SK-N-SH (cell line): ENCODE measurements at regions not wholly inside any gene's neighbourhood (a gene's known extent, or its start where the extent isn't known, plus 50 kb on each side); places are given as distances from the start of the nearest gene placed in this dataset.

Experiments
- CTCF ChIA-PET: fragments of 300-600, 350-600 bp; formaldehyde crosslinking; extraction: SDS; loops from one replicate; lab custom pipeline; 2021; lab: Yijun Ruan, JAX
- POLR2A ChIA-PET: fragments of 350-600 bp; sonication (Branson Sonifier 250); formaldehyde crosslinking; extraction: SDS; loops from one replicate; lab custom pipeline; 2020; ENCODE audit warnings: antibody characterized with exemption, inconsistent platforms; lab: Yijun Ruan, JAX
- DNase-seq: peaks from one replicate; pipeline ENCODE4 v3.0.0; 2012
- H2AFZ ChIP-seq: fragments of 200-600 bp; sonication (generic); 2 replicates; pipeline ENCODE4 v1.8.1; 2016; ENCODE audit warnings: antibody characterized with exemption, mild to moderate bottlenecking, low read depth
- H3F3A ChIP-seq: fragments of 200-600 bp; sonication (generic); replicated peaks from 2 replicates; pipeline ENCODE3; 2016; ENCODE audit warnings: antibody characterized with exemption, mild to moderate bottlenecking; ENCODE audit not compliant: insufficient read depth
- H3K27ac ChIP-seq, 2 experiments: fragments of 200-500 bp in 1 of 2; fragments of 200-600 bp in 1 of 2; sonication (Bioruptor generic) in 1 of 2; sonication (generic), shearing (Covaris generic) in 1 of 2; 2 replicates each; pipeline versions ENCODE4 v1.5.1 to v1.6.1; 2014 to 2016; ENCODE audit warnings: low read depth in 2 of 2, inconsistent platforms in 1 of 2, low read length in 1 of 2, mild to moderate bottlenecking in 1 of 2, mixed read lengths in 1 of 2
- H3K27me3 ChIP-seq: fragments of 200-600 bp; sonication (generic), shearing (Covaris generic); 2 replicates; pipeline ENCODE4 v1.6.1; 2016; ENCODE audit warnings: mixed run types; ENCODE audit not compliant: insufficient read depth
- H3K36me3 ChIP-seq, 2 experiments: fragments of 200-500 bp in 1 of 2; fragments of 200-600 bp in 1 of 2; sonication (Bioruptor generic) in 1 of 2; sonication (generic) in 1 of 2; replicated peaks in 1 of 2; 2 replicates each; pipeline versions ENCODE3 to v1.5.1; 2014 to 2016; ENCODE audit warnings: low read length in 1 of 2, mild to moderate bottlenecking in 1 of 2; ENCODE audit not compliant: insufficient read depth in 2 of 2, control insufficient read depth in 1 of 2
- H3K4me1 ChIP-seq, 2 experiments: fragments of 200-500 bp in 1 of 2; fragments of 200-600 bp in 1 of 2; sonication (Bioruptor generic) in 1 of 2; sonication (generic), shearing (Covaris generic) in 1 of 2; 2 replicates each; pipeline versions ENCODE4 v1.5.1 to v1.6.1; 2014 to 2016; ENCODE audit warnings: low read depth in 1 of 2, low read length in 1 of 2, mixed run types in 1 of 2; ENCODE audit not compliant: insufficient read depth in 2 of 2, control insufficient read depth in 1 of 2
- H3K4me2 ChIP-seq: fragments of 200-600 bp; sonication (generic), shearing (Covaris generic); 2 replicates; pipeline ENCODE4 v1.6.1; 2017; ENCODE audit warnings: mixed run types
- H3K4me3 ChIP-seq, 2 experiments: fragments of 200-500 bp in 1 of 2; fragments of 200-600 bp in 1 of 2; sonication (Bioruptor generic) in 1 of 2; sonication (generic), shearing (Covaris generic) in 1 of 2; 2 replicates each; pipeline versions ENCODE4 v1.5.1 to v1.8.1; 2014 to 2016; ENCODE audit warnings: low read depth in 2 of 2, inconsistent platforms in 1 of 2, low read length in 1 of 2, mild to moderate bottlenecking in 1 of 2, mixed read lengths in 1 of 2, moderate library complexity in 1 of 2
- H3K79me2 ChIP-seq: fragments of 200-600 bp; sonication (generic); 2 replicates; pipeline ENCODE4 v1.8.1; 2017; ENCODE audit warnings: mild to moderate bottlenecking; ENCODE audit not compliant: insufficient read depth
- H3K9ac ChIP-seq: fragments of 200-600 bp; sonication (generic); 2 replicates; pipeline ENCODE4 v1.6.1; 2017; ENCODE audit warnings: mixed run types
- H3K9me2 ChIP-seq: fragments of 200-600 bp; sonication (generic); 2 replicates; pipeline ENCODE4 v1.6.1; 2017; ENCODE audit warnings: mixed run types
- H3K9me3 ChIP-seq: fragments of 200-600 bp; sonication (generic); 2 replicates; pipeline ENCODE4 v1.6.1; 2017; ENCODE audit warnings: mixed run types, mild to moderate bottlenecking, moderate library complexity
- H4K20me1 ChIP-seq: fragments of 200-600 bp; sonication (generic); 2 replicates; pipeline ENCODE4 v1.6.1; 2017; ENCODE audit warnings: mild to moderate bottlenecking, mixed run types; ENCODE audit not compliant: insufficient read depth
- CHD2 ChIP-seq: fragments of 150-350 bp; IDR thresholded peaks from 2 replicates; pipeline ENCODE4 v1.6.1; 2018; ENCODE audit warnings: low read length; ENCODE audit not compliant: partially characterized antibody
- EP300 ChIP-seq, 2 experiments: IDR thresholded peaks; 2 replicates each; pipeline versions ENCODE4 v1.4.0 to v1.6.1; 2012; ENCODE audit warnings: borderline replicate concordance in 1 of 2, low read depth in 1 of 2, low read length in 1 of 2
- EZH2phosphoT487 ChIP-seq: fragments of 200-600 bp; sonication (generic); IDR thresholded peaks from 2 replicates; pipeline ENCODE4 v1.6.1; 2017; ENCODE audit warnings: low read depth, mixed run types, mild to moderate bottlenecking, antibody characterized with exemption, moderate library complexity, borderline replicate concordance
- FOXJ3 ChIP-seq: sonication (generic); formaldehyde crosslinking; IDR thresholded peaks from 2 replicates; pipeline ENCODE4 v1.5.1; 2020; ENCODE audit warnings: mild to moderate bottlenecking, missing genetic modification reagents
- FOXM1 ChIP-seq: IDR thresholded peaks from 2 replicates; pipeline ENCODE4 v1.4.0; 2012; ENCODE audit warnings: low read depth, mild to moderate bottlenecking
- GABPA ChIP-seq: IDR thresholded peaks from 2 replicates; pipeline ENCODE4 v1.4.0; 2012; ENCODE audit warnings: low read depth, mild to moderate bottlenecking
- GATA2 ChIP-seq: sonication (generic); formaldehyde crosslinking; IDR thresholded peaks from 2 replicates; pipeline ENCODE4 v1.5.0; 2020; ENCODE audit warnings: mild to moderate bottlenecking, missing genetic modification reagents
- JUND ChIP-seq: IDR thresholded peaks from 2 replicates; pipeline ENCODE4 v1.4.0; 2012
- MEF2A ChIP-seq: IDR thresholded peaks from 2 replicates; pipeline ENCODE4 v1.4.0; 2012; ENCODE audit warnings: low read depth, borderline replicate concordance
- NFIC ChIP-seq: IDR thresholded peaks from 2 replicates; pipeline ENCODE4 v1.4.0; 2012; ENCODE audit warnings: borderline replicate concordance
- NRF1 ChIP-seq: IDR thresholded peaks from 2 replicates; pipeline ENCODE4 v1.6.1; 2012; ENCODE audit warnings: low read depth, mild to moderate bottlenecking, low read length
- POLR2AphosphoS5 ChIP-seq: IDR thresholded peaks from 2 replicates; pipeline ENCODE4 v1.6.1; 2012; ENCODE audit warnings: low read depth, low read length
- SIN3A ChIP-seq: IDR thresholded peaks from 2 replicates; pipeline ENCODE4 v1.6.1; 2012; ENCODE audit warnings: low read depth, mild to moderate bottlenecking, low read length, moderate library complexity, borderline replicate concordance
- SMC3 ChIP-seq: IDR thresholded peaks from 2 replicates; pipeline ENCODE4 v1.6.1; 2012; ENCODE audit warnings: low read depth, low read length, improper control_type of control experiment
- TCF12 ChIP-seq: IDR thresholded peaks from 2 replicates; pipeline ENCODE4 v1.4.0; 2012
- USF1 ChIP-seq: IDR thresholded peaks from 2 replicates; pipeline ENCODE4 v1.4.0; 2012; ENCODE audit warnings: low read depth, borderline replicate concordance
- YY1 ChIP-seq: IDR thresholded peaks from 2 replicates; pipeline ENCODE4 v1.4.0; 2012; ENCODE audit warnings: low read depth, mild to moderate bottlenecking
- WGBS: methylation state at CpG from one replicate; pipeline ENCODE4 v1.1.6; 2017; ENCODE audit warnings: low lambda C conversion rate; 5-methylcytosine and 5-hydroxymethylcytosine counted together
- TF ChIP-seq, protein P1 (sequence below): IDR thresholded peaks from 2 replicates; pipeline ENCODE4; 2012
- TF ChIP-seq, protein P2 (sequence below): IDR thresholded peaks from 2 replicates; pipeline ENCODE4 v1.6.1; 2012; ENCODE audit warnings: mild to moderate bottlenecking, low read depth, low read length, moderate library complexity
- TF ChIP-seq, protein P3 (sequence below): IDR thresholded peaks from 2 replicates; pipeline ENCODE4 v1.4.0; 2012; ENCODE audit warnings: low read depth

- CTCF ChIA-PET = no interaction called here
Measured at GRCh38 chr4:96260064-96260682, 420.3 kb downstream of the PDHA2 start.

DNA sequence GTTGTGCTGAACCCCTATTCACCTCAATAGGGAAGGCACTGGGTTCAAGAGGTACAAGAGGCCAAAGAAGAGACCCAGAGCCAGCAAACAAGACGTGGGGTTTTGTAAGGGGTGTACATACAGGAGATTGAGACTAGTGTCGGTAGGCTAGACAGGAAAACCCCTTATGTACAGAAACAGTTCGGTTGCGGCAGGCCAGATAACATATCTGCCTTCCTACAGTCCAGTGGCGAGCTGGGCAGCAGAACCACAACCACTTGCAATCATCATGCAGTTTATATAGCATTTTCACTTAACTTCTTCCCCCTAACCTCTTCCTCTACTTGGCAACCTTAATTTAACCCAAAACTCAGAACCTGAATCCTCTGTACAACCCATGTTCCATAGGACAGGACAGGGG, 422.2 kb downstream of the PDHA2 start:
- H2AFZ ChIP-seq = no peak overlapping the region
- CTCF ChIA-PET = no interaction called here
- TF ChIP-seq SIN3A (no peak), POLR2AphosphoS5 (no peak), FOXM1 (no peak), EP300 (IDR thresholded peaks at IDR 0.05; ENCODE audit: borderline replicate concordance in 1 of 2, low read depth in 1 of 2, low read length in 1 of 2) (no peak), NRF1 (no peak), USF1 (no peak), GABPA (no peak), YY1 (no peak), JUND (no peak), CHD2 (no peak), EZH2phosphoT487 (no peak)
- TF ChIP-seq, protein P1, sequence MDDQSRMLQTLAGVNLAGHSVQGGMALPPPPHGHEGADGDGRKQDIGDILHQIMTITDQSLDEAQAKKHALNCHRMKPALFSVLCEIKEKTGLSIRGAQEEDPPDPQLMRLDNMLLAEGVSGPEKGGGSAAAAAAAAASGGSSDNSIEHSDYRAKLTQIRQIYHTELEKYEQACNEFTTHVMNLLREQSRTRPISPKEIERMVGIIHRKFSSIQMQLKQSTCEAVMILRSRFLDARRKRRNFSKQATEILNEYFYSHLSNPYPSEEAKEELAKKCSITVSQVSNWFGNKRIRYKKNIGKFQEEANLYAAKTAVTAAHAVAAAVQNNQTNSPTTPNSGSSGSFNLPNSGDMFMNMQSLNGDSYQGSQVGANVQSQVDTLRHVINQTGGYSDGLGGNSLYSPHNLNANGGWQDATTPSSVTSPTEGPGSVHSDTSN = no peak
- TF ChIP-seq, protein P2, sequence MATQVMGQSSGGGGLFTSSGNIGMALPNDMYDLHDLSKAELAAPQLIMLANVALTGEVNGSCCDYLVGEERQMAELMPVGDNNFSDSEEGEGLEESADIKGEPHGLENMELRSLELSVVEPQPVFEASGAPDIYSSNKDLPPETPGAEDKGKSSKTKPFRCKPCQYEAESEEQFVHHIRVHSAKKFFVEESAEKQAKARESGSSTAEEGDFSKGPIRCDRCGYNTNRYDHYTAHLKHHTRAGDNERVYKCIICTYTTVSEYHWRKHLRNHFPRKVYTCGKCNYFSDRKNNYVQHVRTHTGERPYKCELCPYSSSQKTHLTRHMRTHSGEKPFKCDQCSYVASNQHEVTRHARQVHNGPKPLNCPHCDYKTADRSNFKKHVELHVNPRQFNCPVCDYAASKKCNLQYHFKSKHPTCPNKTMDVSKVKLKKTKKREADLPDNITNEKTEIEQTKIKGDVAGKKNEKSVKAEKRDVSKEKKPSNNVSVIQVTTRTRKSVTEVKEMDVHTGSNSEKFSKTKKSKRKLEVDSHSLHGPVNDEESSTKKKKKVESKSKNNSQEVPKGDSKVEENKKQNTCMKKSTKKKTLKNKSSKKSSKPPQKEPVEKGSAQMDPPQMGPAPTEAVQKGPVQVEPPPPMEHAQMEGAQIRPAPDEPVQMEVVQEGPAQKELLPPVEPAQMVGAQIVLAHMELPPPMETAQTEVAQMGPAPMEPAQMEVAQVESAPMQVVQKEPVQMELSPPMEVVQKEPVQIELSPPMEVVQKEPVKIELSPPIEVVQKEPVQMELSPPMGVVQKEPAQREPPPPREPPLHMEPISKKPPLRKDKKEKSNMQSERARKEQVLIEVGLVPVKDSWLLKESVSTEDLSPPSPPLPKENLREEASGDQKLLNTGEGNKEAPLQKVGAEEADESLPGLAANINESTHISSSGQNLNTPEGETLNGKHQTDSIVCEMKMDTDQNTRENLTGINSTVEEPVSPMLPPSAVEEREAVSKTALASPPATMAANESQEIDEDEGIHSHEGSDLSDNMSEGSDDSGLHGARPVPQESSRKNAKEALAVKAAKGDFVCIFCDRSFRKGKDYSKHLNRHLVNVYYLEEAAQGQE = no peak

More at GRCh38 chr4:96260064-96260682, 420.3 kb downstream of the PDHA2 start:
- H4K20me1 ChIP-seq = no peaks in the 10 kb centered on the region
- no peak for DNase-seq
- no peaks in the 10 kb centered on the region for H3K79me2 ChIP-seq
- H3K4me2 ChIP-seq = no peak overlapping the region
- no peaks in the 10 kb centered on the region for H3K4me1 ChIP-seq
- no peaks in the 10 kb centered on the region for H3K9me2 ChIP-seq
- H3K9ac ChIP-seq = no peak overlapping the region
- no peak overlapping the region for H3K4me3 ChIP-seq
- H2AFZ ChIP-seq = no peak overlapping the region
- no peaks in the 10 kb centered on the region for H3F3A ChIP-seq
- POLR2A ChIA-PET = no interaction called here
- TF ChIP-seq GATA2 (no peak), GABPA (no peak), MEF2A (no peak), NFIC (no peak), FOXJ3 (CRISPR knock-in tag) (no peak), JUND (no peak), SMC3 (no peak), TCF12 (no peak), NRF1 (no peak), USF1 (no peak)
- TF ChIP-seq, protein P1 = no peak
- TF ChIP-seq, protein P3, sequence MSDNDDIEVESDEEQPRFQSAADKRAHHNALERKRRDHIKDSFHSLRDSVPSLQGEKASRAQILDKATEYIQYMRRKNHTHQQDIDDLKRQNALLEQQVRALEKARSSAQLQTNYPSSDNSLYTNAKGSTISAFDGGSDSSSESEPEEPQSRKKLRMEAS = no peak
- no peaks in the 10 kb centered on the region for H3K27me3 ChIP-seq
- H3K36me3 ChIP-seq = no peaks in the 10 kb centered on the region
- H3K9me3 ChIP-seq = no peaks in the 10 kb centered on the region
- H3K27ac ChIP-seq = no peak overlapping the region
- 54% methylated on average over 2 of the region's 2 CpGs for WGBS

More for the DNA sequence above, 422.2 kb downstream of the PDHA2 start:
- DNase-seq = no peak
- POLR2A ChIA-PET = no interaction called here
- WGBS = 67% methylated on average over 5 of the region's 5 CpGs
- Histone ChIP-seq H3K4me2 (no peak overlapping the region), H3K27me3 (no peaks in the 10 kb centered on the region), H4K20me1 (no peaks in the 10 kb centered on the region), H3K9me2 (no peaks in the 10 kb centered on the region), H3K9ac (no peak overlapping the region), H3K36me3 (no peaks in the 10 kb centered on the region), H3K9me3 (no peaks in the 10 kb centered on the region), H3K79me2 (no peaks in the 10 kb centered on the region), H3F3A (no peaks in the 10 kb centered on the region), H3K27ac (no peak overlapping the region), H3K4me3 (no peak overlapping the region), H3K4me1 (no peaks in the 10 kb centered on the region)
